B cell (primary cell): ENCODE measurements at regions not wholly inside any gene's neighbourhood (a gene's known extent, or its start where the extent isn't known, plus 50 kb on each side); places are given as distances from the start of the nearest gene placed in this dataset.

Experiments
- CTCF ChIP-seq: fragments of 200-600 bp; IDR thresholded peaks from one replicate; pipeline ENCODE4 v1.8.0; 2022; ENCODE audit warnings: antibody characterized with exemption, mild to moderate bottlenecking
- EZH2 ChIP-seq: IDR thresholded peaks from 2 replicates; pipeline ENCODE4 v1.6.1; 2012; ENCODE audit warnings: borderline replicate concordance, low read depth, mild to moderate bottlenecking, moderate library complexity, low read length; ENCODE audit not compliant: insufficient read depth, poor library complexity, severe bottlenecking

- no peak for TF ChIP-seq CTCF
- TF ChIP-seq EZH2 = no peak
Measured at GRCh38 chr4:27214010-27214409, 353.4 kb downstream of the STIM2 start.
